ENCODE measurements at regions not wholly inside any gene's neighbourhood (a gene's known extent, or its start where the extent isn't known, plus 50 kb on each side); places are given as distances from the start of the nearest gene placed in this dataset.

DNA sequence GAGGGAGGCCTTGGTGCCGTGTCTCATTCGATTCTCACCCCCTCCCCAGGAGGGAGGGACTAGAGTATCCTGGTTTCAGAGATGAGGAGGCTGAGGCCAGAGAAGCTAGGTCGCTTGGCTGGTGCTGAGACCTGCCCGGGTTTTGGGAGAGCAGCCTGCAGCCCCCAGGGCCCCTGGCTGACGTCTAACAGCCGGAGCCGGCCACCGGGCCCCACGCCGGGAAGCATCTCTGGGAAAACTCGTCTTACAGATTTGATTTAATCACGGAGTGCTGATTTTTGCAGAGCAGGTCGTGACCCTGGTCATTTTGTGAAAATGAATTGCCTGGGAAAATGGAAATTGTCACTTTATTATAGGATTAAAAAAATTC, 97.5 kb downstream of the MICALL2 start:
- Histone ChIP-seq H3K9ac (ENCODE audit: low read length) (no peak overlapping the region), H3K36me3 (replicated peaks; ENCODE audit: insufficient read depth, low read length) (no peaks in the 10 kb centered on the region), H3K9me3 (replicated peaks; ENCODE audit: insufficient read depth, low read length) (no peaks in the 10 kb centered on the region), H2AFZ (ENCODE audit: low read length) (no peak overlapping the region), H3K79me2 (ENCODE audit: low read length) (no peaks in the 10 kb centered on the region), H3K9me2 (replicated peaks; ENCODE audit: insufficient read depth, low read length) (no peaks in the 10 kb centered on the region), H3F3A (ENCODE audit: insufficient read depth, low read length) (no peaks in the 10 kb centered on the region), H3K4me2 (ENCODE audit: low read depth, low read length) (no peak overlapping the region), H4K20me1 (ENCODE audit: insufficient read depth, low read length) (no peaks in the 10 kb centered on the region), H3K27me3 (replicated peaks; ENCODE audit: insufficient read depth, low read length) (peaks cover 57% of the 10 kb centered on the region), H3K27ac (ENCODE audit: low read length) (no peak overlapping the region), H3K4me3 (ENCODE audit: low read length) (no peak overlapping the region), H3K4me1 (ENCODE audit: low read length) (no peaks in the 10 kb centered on the region)
- DNase-seq: no peak
- TF ChIP-seq, protein P1, sequence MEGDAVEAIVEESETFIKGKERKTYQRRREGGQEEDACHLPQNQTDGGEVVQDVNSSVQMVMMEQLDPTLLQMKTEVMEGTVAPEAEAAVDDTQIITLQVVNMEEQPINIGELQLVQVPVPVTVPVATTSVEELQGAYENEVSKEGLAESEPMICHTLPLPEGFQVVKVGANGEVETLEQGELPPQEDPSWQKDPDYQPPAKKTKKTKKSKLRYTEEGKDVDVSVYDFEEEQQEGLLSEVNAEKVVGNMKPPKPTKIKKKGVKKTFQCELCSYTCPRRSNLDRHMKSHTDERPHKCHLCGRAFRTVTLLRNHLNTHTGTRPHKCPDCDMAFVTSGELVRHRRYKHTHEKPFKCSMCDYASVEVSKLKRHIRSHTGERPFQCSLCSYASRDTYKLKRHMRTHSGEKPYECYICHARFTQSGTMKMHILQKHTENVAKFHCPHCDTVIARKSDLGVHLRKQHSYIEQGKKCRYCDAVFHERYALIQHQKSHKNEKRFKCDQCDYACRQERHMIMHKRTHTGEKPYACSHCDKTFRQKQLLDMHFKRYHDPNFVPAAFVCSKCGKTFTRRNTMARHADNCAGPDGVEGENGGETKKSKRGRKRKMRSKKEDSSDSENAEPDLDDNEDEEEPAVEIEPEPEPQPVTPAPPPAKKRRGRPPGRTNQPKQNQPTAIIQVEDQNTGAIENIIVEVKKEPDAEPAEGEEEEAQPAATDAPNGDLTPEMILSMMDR (IDR thresholded peaks at IDR 0.05; ENCODE audit: low read length): no peak
- no peak for TF ChIP-seq EZH2phosphoT487 (IDR thresholded peaks at IDR 0.05; ENCODE audit: low read length)
- TF ChIP-seq EZH2 (optimal IDR thresholded peaks at IDR 0.05; ENCODE audit: low read depth, low read length): no peak

DNA sequence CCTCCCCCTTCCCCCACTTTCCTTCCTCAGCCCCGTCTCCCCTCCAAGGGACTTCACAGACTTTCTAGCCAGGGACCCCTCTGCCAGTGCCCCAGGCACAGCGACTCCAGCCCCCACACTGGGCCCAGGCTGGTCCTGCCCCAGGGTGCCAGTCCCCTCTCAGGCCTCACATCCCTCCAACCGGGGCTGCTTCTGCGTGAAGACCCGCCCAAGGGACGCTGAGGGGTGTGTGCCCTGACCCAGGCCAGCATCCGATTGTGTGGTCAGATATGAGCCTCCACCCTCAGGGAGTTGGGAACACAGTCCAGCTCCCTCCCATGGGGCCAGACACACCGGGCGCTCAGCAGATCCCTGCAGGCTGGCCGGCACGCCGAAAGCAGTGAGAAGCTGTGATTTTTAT, 97.0 kb downstream of the MICALL2 start:
- Histone ChIP-seq H3K79me2 (ENCODE audit: low read length) (no peaks in the 10 kb centered on the region), H4K20me1 (ENCODE audit: insufficient read depth, low read length) (no peaks in the 10 kb centered on the region), H3K27me3 (replicated peaks; ENCODE audit: insufficient read depth, low read length) (peaks cover 62% of the 10 kb centered on the region), H3K9ac (ENCODE audit: low read length) (no peak overlapping the region), H3F3A (ENCODE audit: insufficient read depth, low read length) (no peaks in the 10 kb centered on the region), H3K36me3 (replicated peaks; ENCODE audit: insufficient read depth, low read length) (no peaks in the 10 kb centered on the region), H3K9me3 (replicated peaks; ENCODE audit: insufficient read depth, low read length) (no peaks in the 10 kb centered on the region), H3K27ac (ENCODE audit: low read length) (no peak overlapping the region), H3K9me2 (replicated peaks; ENCODE audit: insufficient read depth, low read length) (no peaks in the 10 kb centered on the region), H3K4me1 (ENCODE audit: low read length) (no peaks in the 10 kb centered on the region), H3K4me3 (ENCODE audit: low read length) (no peak overlapping the region), H3K4me2 (ENCODE audit: low read depth, low read length) (no peak overlapping the region), H2AFZ (ENCODE audit: low read length) (no peak overlapping the region)
- TF ChIP-seq, protein P1 (IDR thresholded peaks at IDR 0.05; ENCODE audit: low read length): no peak
- TF ChIP-seq EZH2phosphoT487 (IDR thresholded peaks at IDR 0.05; ENCODE audit: low read length): no peak
- no peak for TF ChIP-seq EZH2 (optimal IDR thresholded peaks at IDR 0.05; ENCODE audit: low read depth, low read length)
- no peak for DNase-seq

DNA sequence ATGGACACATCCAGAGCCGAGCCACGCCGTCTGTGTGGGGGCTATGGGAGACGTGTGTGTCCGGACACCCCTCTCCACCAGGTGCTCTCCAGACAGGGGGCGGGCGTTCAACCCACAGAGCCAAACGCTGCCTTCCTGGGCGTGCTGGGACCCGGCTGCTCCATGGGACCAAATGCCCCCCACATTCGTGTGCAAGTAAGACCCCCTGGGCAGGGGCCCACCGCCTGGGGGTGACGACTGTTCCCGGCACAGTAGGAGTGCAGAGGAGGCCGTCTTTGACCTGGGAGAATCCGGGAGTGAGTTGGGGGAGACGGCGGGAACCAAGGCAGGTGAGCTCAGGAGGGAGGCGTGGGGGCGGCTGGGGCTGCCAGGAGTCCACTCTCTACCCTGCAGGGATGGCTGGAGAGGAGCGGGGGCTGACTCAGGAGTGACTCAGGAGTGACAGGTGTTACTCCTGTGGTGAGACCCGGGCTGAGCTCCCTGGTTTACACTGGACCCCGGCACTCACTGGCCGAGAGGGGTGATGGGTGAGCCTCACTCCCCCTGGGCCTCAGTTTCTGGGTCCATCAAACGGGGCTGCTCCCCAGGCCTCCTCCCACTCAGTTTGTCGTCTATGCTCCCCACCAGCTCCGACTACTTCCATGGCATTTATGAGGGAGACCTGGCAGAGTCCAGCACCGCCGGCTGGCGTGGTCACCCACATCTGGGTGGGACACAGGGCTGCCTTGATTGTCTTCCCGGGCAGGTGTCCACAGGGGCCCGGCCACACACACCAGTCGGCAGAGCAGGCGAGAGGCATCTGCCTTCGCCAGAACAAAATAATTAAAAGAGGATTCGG, 95.0 kb downstream of the MICALL2 start:
- Histone ChIP-seq H3K4me2 (ENCODE audit: low read depth, low read length) (no peak overlapping the region), H3K9me2 (replicated peaks; ENCODE audit: insufficient read depth, low read length) (no peaks in the 10 kb centered on the region), H3K27me3 (replicated peaks; ENCODE audit: insufficient read depth, low read length) (peaks cover 71% of the 10 kb centered on the region), H3K9ac (ENCODE audit: low read length) (no peak overlapping the region), H2AFZ (ENCODE audit: low read length) (no peak overlapping the region), H3K4me3 (ENCODE audit: low read length) (no peak overlapping the region), H3K27ac (ENCODE audit: low read length) (no peak overlapping the region), H3K79me2 (ENCODE audit: low read length) (no peaks in the 10 kb centered on the region), H3F3A (ENCODE audit: insufficient read depth, low read length) (no peaks in the 10 kb centered on the region), H4K20me1 (ENCODE audit: insufficient read depth, low read length) (no peaks in the 10 kb centered on the region), H3K9me3 (replicated peaks; ENCODE audit: insufficient read depth, low read length) (no peaks in the 10 kb centered on the region), H3K4me1 (ENCODE audit: low read length) (no peaks in the 10 kb centered on the region), H3K36me3 (replicated peaks; ENCODE audit: insufficient read depth, low read length) (no peaks in the 10 kb centered on the region)
- TF ChIP-seq EZH2 (optimal IDR thresholded peaks at IDR 0.05; ENCODE audit: low read depth, low read length): no peak
- no peak for DNase-seq

DNA sequence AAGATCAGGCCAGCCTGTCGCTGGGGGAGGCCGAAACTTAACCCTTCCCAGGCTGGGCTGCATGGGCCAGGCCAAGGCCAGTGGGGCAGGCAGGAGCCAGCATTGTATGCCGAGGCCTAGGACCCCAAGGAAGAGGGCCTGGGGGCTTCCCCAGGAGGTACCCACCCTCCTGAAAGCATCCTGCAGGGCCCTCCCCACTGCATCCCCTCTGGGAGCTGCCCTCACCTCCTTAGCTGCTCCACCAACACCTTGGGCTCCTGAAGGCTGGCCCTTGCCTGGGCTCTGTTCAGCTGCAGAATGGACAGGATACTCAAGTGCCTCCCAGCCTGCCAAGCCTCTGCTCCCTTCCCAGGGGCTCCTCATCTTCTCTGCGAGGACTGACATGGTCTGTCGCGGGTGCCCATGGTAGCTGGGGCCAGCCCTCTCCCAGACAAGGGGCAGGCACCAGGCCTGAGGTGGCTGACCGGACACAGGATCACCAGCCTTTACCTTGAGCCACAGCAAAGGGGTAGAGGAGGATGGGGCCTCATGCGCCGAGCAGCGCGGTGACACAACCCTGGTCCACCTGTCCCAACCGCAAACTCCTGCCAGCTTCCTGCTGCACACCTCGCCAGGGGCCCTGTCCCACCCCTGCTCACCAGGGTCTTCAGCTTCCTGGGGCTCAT, 94.2 kb downstream of the MICALL2 start:
- Histone ChIP-seq H2AFZ (ENCODE audit: low read length) (no peak overlapping the region), H3K4me1 (ENCODE audit: low read length) (no peaks in the 10 kb centered on the region), H3K36me3 (replicated peaks; ENCODE audit: insufficient read depth, low read length) (no peaks in the 10 kb centered on the region), H3F3A (ENCODE audit: insufficient read depth, low read length) (no peaks in the 10 kb centered on the region), H4K20me1 (ENCODE audit: insufficient read depth, low read length) (no peaks in the 10 kb centered on the region), H3K4me3 (ENCODE audit: low read length) (no peak overlapping the region), H3K27me3 (replicated peaks; ENCODE audit: insufficient read depth, low read length) (peaks cover 74% of the 10 kb centered on the region), H3K79me2 (ENCODE audit: low read length) (no peaks in the 10 kb centered on the region), H3K27ac (ENCODE audit: low read length) (no peak overlapping the region), H3K9ac (ENCODE audit: low read length) (no peak overlapping the region), H3K9me2 (replicated peaks; ENCODE audit: insufficient read depth, low read length) (no peaks in the 10 kb centered on the region), H3K9me3 (replicated peaks; ENCODE audit: insufficient read depth, low read length) (no peaks in the 10 kb centered on the region), H3K4me2 (ENCODE audit: low read depth, low read length) (no peak overlapping the region)
- TF ChIP-seq, protein P1 (IDR thresholded peaks at IDR 0.05; ENCODE audit: low read length): no peak
- TF ChIP-seq EZH2 (optimal IDR thresholded peaks at IDR 0.05; ENCODE audit: low read depth, low read length): no peak
- TF ChIP-seq EZH2phosphoT487 (IDR thresholded peaks at IDR 0.05; ENCODE audit: low read length): no peak
- no peak for DNase-seq
